LHCN-M2 (cell line): ENCODE measurements at regions not wholly inside any gene's neighbourhood (a gene's known extent, or its start where the extent isn't known, plus 50 kb on each side); places are given as distances from the start of the nearest gene placed in this dataset.

Experiments used
- DNase-seq: peaks from one replicate; pipeline ENCODE4 v3.0.0-alpha.2; 2012; ENCODE audit warnings: low read depth

DNA sequence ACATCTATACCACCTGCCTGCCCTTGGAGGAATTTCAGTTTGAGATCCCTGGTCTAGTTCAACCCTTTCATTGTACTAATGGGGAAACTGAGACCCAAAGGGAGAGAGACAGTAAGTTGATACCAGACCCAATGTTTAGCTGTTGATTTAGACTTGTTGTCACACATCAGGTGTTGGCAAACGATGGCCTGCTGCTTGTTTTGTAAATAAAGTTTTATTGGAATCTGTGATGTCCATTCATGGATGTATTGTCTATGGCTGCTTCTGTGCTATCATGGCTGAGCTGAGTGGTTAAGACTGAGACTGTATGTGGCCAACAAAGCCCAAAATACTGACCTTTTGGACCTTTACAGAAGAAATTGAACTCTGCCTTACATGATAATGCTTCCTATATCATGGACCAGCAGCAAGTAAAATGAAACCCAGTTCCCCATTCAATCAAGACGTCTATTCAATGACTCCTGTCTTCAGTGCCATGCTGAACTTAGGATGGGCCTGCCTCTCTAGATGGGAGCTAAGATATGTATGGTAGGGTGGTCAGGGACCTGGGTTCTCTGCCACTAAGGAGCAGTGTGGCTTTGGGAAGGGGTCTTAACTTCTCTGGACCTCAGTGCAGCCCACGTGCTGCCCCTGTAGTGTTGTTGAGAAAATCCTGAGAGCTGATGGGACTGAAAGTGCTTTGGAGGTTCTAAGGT is 111.0 kb downstream of the IRX5 start:
- DNase-seq: no peak

DNA sequence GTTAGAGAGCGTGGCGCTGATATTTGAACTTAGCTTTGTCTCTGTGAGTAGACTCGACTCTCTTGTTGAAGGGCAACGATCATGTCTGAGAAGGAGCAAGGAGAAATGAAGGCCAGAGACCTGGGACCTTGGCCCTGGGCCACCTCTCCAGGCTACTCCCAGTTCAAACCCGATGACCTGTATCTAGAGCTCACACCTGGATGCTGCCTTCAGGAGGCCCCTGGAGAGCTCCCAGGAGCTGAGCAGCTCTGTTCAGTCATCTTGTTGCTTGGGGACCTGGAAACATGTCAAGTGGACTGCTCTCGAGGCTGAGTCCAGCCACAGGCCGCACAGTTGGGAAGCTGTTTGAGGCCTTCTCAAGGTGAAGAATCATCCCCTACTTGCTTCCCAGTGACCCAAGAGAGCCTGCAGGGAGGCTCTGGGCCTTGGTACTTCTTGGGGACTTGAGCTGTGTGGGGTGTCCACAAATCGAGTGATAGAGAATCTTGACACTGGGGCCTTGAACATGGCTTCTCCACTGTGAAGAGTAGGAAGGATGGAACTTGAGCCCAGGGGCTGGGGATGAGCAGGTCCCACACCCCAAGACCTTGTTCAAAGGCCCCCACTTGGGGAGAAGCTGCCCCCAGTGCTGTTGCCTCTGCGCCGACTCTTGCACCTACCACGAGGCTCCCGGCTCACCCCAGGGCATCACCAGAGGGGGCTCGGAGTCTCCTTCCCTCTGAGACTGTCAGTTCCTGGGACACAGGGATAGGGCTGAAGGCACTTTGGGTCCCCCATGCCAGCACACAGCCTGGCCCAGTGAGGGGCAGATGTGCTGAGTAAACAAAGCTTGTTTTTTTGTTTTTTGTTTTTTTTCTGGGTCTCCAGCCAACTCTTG is 112.1 kb downstream of the IRX5 start:
- no peak for DNase-seq

GRCh38 chr16:55043499-55043898 is 112.8 kb downstream of the IRX5 start:
- DNase-seq: no peak

- no peak for DNase-seq
Measured at GRCh38 chr16:55044201-55044975, 113.7 kb downstream of the IRX5 start.

DNA sequence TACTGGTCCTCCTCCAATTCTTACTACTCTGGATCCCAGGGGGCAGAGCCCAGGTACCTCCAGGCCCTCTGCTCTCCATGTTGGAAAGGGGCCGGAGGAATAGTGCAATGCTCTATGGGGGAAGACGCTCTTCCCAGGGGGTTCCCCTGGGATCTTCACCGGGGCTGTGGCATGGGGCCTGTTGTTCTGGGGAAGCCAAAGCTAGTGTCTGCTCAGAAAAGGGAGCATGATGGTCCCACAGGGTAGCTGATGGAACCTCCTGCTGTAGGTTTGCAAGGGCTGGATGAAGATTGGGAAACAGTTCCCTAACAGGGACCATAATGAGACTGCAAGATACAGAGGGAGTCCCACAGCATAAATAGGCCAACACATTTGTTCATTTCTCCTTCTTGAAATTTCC is 114.7 kb downstream of the IRX5 start:
- DNase-seq: no peak

DNA sequence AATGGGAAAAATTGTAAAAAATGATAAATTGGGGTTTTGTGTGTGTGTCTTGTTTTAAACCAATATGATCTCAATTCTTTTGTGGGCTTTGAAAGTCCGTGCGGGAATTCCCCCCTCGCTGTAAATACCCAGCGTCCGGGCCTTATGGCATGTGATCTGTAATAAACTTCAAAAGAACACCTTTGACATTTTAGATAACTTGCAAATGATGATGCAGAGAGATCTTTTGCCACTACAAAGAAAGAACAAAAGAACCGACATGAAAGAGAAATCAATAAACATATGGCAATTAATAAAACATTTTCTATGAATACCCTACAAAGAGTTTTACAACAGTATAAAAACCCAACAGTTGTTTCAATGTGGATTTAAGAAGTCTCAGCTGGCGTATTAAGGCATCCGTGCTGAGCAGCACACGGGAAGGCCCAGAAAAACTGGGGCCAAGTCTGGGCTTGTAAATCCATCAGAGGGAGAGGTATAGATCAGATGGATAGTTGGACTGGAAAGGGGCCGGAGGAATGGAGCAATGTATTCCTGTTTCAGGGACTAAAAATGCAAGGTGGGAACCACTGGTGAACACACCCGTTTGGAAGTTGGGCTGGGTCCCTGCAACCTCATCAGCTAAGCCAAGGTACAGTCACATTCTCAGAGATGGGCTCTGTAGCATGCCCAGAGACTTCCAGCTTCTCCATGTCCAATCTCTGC is 115.2 kb downstream of the IRX5 start:
- DNase-seq: no peak

DNA sequence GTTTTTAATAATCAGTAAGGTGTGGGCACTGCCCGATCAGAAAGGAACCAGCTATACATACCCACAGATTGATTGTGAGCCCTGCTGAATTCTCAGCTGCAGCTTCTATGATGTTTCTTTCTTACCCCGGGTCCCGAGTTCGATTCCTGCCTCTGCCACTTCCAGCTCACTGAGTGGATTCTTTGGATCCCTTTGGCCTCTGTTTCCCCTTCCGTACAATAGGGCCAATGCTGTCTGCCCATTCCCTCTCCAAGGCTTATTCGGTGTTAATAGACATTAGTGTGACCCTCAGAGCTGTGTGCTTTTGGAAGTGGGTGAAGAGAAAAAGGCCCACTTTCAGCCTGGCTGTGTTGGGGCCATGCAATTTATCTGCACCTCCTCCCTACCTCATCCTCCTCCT is 115.8 kb downstream of the IRX5 start:
- DNase-seq: no peak

DNA sequence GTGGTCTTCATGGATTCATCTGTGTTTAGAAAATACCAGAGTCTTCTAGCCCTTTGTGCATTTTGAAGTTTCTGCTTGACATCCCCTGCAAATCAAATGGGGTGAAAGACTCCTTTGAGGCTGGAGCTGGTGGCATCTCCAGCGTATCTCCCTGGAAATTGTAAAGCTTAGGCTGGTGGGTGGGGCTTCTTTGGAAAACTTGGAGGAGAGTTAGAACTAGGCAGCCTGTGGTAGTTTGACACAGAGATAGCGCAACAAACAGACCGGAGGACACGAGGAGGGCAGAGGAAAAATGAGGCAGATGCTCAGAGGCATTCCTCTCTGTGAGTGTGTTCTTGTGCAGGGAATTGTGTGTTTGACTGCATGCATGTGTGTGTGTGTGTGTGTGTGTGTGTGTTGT is 116.3 kb downstream of the IRX5 start:
- no peak for DNase-seq

GRCh38 chr16:55047331-55047730 is 116.7 kb downstream of the IRX5 start:
- DNase-seq: no peak

GRCh38 chr16:55047903-55048497 is 117.3 kb downstream of the IRX5 start:
- no peak for DNase-seq

- no peak for DNase-seq
Measured at GRCh38 chr16:55048745-55049144, 118.1 kb downstream of the IRX5 start.

DNA sequence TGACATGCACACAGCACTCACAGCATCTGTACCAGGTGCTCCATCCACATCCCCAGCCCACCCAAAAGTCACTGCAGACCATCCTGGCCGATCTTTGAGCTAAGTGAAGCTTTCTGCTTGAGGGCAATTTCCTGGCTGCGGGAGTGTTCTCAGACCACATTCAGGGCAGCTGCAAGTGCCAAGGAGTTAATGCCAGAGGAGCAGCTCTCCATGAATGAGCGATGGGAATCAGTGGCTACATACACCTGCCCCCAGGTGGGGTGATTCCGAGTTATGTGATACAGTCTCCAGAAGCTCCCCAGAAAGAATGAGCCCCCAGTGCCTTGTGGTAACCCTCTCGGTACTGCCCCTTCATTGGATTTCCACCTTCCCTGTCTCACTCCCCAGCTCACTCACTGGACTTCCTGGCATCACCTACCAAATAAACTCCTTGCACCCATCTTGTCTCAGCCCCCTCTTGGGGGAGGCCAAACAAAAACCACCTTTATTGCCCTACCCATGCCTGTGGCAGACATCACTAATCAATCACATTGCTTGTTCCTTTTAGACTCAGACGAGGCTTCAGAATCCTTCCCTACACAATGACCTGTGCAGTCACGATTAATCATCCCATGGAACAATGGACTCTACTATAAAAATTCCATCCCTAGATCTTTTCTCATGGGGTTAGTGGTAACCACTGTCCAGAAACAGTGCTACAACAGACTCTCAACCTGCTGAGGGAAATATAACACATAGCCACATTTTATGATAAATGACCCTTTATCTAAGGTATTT is 121.1 kb downstream of the IRX5 start:
- DNase-seq: no peak

DNA sequence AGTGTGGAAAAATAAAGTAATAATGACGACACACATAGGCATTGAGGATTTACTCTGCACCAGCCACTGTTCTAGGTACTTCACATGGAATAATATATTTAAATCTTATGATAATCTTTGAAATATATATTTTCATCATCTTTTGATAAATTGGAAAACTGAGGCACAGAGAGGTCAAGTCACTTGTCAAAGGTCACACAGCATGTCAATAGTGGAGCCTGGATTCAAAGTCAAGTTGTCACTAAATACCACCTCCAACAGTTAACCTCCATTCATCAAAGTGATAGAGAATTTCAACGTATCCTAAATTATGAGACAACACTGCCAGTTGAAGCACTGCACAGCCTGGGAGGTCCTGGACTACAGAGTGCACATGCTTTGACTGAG is 121.7 kb downstream of the IRX5 start:
- no peak for DNase-seq

DNA sequence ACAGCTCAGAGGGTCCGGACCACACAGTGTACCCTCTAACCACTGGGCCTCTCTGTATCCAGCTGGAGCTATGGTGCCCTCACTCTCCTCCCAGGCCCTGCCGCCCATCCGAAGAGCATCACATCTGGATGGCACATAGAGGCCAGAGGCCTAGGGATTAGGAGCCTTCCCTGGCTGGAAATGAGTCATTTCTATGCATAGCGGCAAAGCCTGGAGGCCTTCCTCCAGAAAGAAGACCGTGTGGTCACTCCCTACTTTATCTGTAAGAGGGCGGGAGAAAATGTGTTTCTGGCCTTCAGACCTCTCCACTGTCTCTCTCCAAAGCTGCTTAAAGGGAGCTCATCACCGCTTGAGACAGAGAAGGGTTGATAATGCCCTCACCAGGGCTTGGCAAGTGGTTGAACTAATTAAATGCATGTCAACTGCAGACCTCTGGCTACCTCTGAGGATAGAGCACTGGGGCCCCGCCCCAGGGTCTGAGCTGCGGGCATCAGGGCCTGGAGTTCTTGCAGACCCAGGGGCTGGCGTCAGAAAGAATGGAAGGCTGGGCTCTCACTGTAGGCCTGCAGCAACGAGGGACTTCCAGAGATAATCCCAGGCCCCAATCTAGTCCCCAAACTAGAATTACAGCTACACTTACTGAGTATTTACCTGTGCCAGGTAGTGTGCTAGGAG is 122.2 kb downstream of the IRX5 start:
- no peak for DNase-seq

DNA sequence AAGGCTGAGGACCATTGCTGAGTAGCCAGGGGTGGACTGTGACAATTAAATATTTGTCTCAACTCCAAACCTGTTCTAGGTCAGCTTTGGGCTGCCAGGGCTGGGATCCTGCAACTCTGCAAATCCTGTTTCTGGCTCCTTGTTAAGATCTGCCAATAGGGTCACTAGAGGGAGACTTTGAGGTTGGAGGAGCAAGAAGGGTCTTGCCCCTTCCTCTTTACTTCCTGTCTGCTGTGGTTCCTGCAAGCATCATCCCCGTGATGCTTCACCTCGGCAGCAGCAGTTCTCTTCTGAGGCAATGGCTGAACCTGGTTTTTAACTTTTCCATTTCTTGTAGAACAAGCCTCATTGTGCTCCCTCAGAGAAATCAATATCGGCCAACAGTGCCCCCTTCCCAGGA is 124.6 kb downstream of the IRX5 start:
- DNase-seq: no peak

GRCh38 chr16:55056585-55057401 is 126.1 kb downstream of the IRX5 start:
- DNase-seq: no peak

DNA sequence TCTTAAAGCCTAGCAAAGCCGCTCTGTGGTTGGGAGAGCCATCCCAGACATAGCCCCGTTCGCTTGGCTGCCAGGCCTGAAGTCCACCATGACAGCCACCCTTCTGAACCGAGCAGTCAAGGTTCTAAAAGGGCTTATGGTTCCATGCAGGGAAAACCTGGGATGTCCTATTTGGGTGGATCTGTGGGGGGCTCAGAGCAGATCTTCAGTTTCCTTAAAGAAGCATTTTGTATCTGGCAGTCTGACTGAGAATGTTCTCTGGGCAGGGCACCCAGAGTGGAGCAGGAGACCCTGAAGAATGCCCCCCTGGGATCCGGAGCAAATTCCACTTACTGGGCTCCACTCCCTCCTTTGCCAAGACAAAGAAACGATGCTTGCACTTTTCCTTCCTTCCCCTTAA is 127.2 kb downstream of the IRX5 start:
- no peak for DNase-seq

DNA sequence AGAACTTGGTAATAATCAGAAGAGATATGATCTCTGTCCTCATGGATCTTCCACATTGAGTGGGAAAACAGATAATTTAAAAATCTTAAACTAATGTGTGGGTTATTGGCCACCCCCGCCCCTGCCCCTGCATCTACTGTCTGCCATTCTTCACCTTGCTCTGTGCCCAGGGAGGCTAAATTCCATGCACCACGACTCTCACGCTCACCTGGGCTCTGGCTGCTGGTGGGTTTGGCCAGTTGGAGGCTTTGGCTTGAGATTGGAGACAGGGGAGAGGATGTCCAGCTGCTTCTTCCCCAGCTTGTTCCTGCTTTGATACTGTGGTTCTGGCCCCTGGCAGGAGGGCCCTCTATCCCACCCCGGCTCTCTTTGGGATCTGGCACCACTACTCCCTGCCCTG is 127.9 kb downstream of the IRX5 start:
- no peak for DNase-seq

- DNase-seq: no peak
Measured at GRCh38 chr16:55059146-55059545, 128.5 kb downstream of the IRX5 start.
